ENCODE measurements at regions not wholly inside any gene's neighbourhood (a gene's known extent, or its start where the extent isn't known, plus 50 kb on each side); places are given as distances from the start of the nearest gene placed in this dataset.

- TF ChIP-seq HMGXB4 (CRISPR knock-in tag; IDR thresholded peaks at IDR 0.05) = no peak
- no peak for TF ChIP-seq E2F4 (CRISPR knock-in tag; IDR thresholded peaks at IDR 0.05; ENCODE audit: borderline replicate concordance, low read depth)
- TF ChIP-seq ZMAT4 (CRISPR knock-in tag; IDR thresholded peaks at IDR 0.05) = no peak
- TF ChIP-seq ZNF219 (CRISPR knock-in tag; IDR thresholded peaks at IDR 0.05; ENCODE audit: borderline replicate concordance) = no peak
- no peak for TF ChIP-seq ZNF423 (CRISPR knock-in tag; IDR thresholded peaks at IDR 0.05)
These were observed 58.7 kb downstream of the UNCX start (continued) for GRCh38 chr7:1291357-1291689.

DNA sequence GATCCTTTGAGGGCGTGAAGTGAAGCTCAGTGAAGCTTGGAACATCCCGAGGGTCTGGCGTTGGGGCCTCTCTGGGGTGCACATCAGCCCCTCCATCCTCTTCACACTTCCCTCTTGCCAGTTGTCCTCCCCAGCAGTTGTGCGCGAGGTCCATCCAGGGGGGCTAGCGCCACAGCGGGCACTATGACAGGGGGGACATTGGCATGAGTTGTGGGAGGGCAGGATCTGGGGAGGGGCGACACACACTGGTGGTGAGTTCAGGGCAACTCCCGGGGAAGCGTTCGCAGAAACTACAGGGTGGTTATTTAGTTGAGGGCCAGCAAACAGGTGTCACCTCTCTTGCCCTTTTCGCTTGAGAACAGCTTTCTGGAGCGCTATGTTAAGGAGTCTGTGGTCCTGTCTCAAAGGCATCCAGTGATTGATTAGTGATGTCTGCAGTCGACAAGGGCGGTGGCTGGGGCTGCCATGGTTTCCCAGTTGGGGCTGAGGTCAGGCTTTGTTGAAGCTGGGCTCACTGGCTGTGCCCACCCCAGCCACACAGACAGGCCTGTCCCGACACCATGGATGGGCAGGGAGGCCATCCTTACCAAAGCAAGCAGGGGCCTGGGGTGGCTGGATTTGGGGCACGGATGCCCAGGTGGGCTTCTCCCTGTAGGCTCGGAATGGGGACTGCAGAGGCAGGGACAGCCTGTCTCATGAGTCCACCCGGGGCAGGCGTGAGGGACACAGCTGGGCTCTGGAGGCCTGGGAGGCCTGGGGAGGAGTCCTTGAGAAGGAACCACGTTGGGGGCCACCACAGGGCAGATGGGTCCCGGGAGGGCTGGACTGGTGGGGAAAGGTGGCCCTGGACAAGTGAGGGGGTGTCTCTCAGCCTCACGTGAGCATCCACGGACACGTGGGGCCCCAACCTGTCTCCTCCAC is 59.4 kb downstream of the UNCX start:
- ChIA-PET CTCF (interaction anchor here (0.6 to 2.5 kb wide), 3 partner anchors 24 to 162 kb away, joined by 3 to 7 read pairs (median 3); no protein-coding TSS in a partner anchor), POLR2A (no interaction called here)
- TF ChIP-seq CDX4 (CRISPR knock-in tag; IDR thresholded peaks at IDR 0.05; ENCODE audit: borderline replicate concordance) (no peak), ZNF396 (CRISPR knock-in tag; IDR thresholded peaks at IDR 0.05; ENCODE audit: borderline replicate concordance) (no peak), AFF4 (CRISPR knock-in tag; IDR thresholded peaks at IDR 0.05; ENCODE audit: borderline replicate concordance) (no peak), MYBL2 (CRISPR knock-in tag; IDR thresholded peaks at IDR 0.05) (no peak)
- TF ChIP-seq, protein P1, sequence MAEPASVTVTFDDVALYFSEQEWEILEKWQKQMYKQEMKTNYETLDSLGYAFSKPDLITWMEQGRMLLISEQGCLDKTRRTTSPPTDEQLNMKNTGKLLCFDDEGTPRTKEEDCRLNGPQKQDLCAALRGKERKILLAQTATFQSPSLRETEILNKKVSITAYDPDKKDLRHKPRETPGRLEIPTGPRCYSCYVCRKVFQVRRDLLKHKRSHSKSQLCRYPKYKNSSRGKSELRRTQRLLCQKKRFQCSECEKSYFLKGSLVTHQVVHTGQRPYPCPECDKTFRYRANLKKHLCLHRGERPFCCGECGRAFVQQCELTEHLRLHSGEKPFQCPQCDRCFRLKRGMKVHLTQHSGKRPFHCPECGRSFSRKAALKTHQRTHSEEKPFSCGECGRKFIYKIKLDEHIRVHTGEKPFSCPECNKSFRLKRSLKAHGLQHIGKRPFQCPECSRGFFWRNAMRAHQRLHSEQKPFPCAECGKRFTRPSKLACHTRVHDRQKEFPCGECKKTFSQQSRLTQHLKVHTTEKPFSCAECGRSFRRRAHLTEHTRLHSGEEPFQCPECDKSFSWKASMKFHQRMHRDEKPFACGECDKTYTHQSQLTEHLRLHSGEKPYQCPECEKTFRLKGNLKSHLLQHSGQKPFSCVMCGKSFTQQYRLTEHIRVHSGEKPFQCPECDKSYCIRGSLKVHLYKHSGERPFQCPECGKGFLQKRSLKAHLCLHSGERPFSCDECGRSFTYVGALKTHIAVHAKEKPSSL (CRISPR knock-in tag; conservative IDR thresholded peaks at IDR 0.05) = no peak
- no peak for ATAC-seq
- Mint-ChIP-seq H3K27ac (no peak overlapping the region), H3K36me3 (no peaks in the 10 kb centered on the region), H3K4me3 (no peak overlapping the region), H3K9me3 (no peaks in the 10 kb centered on the region), H3K4me1 (no peaks in the 10 kb centered on the region), H3K27me3 (ENCODE audit: low read depth) (peaks cover 33% of the 10 kb centered on the region)
- DNase-seq (ENCODE audit: low spot score) = no peak

All from WTC11 (cell line).